Keratinocyte (primary cell): ENCODE measurements at regions not wholly inside any gene's neighbourhood (a gene's known extent, or its start where the extent isn't known, plus 50 kb on each side); places are given as distances from the start of the nearest gene placed in this dataset.

ENCODE experiments used
- DNase-seq: peaks from one replicate; pipeline ENCODE4 v3.0.0-alpha.2; 2011; ENCODE audit warnings: low read depth, missing footprints, low spot score
- FAIRE-seq: peaks from 2 replicates; lab custom pipeline; 2011; peaks lifted over from hg19 to GRCh38; lab: Jason Lieb, UNC
- H2AFZ ChIP-seq: 2 replicates; pipeline ENCODE4 v1.6.0; 2012; ENCODE audit warnings: low read length, control low read depth, inconsistent platforms; ENCODE audit not compliant: control insufficient read depth
- H3K27ac ChIP-seq: 2 replicates; pipeline ENCODE4 v1.5.1; 2011; ENCODE audit warnings: low read length; ENCODE audit not compliant: control insufficient read depth, insufficient read depth
- H3K27me3 ChIP-seq: 3 replicates; pipeline ENCODE4 v1.6.0; 2011; ENCODE audit warnings: low read length; ENCODE audit not compliant: control insufficient read depth, insufficient read depth; ENCODE audit errors: extremely low read depth
- H3K36me3 ChIP-seq, 2 experiments: 2 replicates in 1 of 2; 3 replicates in 1 of 2; pipeline ENCODE4 v1.5.1; 2011; ENCODE audit warnings: low read length in 2 of 2, mild to moderate bottlenecking in 1 of 2; ENCODE audit not compliant: control insufficient read depth in 2 of 2, insufficient read depth in 2 of 2; ENCODE audit errors: extremely low read depth in 1 of 2
- H3K4me1 ChIP-seq: 3 replicates; pipeline ENCODE4 v1.5.1; 2011; ENCODE audit warnings: low read length; ENCODE audit not compliant: control insufficient read depth, insufficient read depth; ENCODE audit errors: extremely low read depth
- H3K4me2 ChIP-seq: 3 replicates; pipeline ENCODE4 v1.6.0; 2011; ENCODE audit warnings: low read depth, low read length; ENCODE audit not compliant: control insufficient read depth, insufficient read depth; ENCODE audit errors: extremely low read depth
- H3K4me3 ChIP-seq, 3 experiments: fragments of 200-600 bp in 1 of 3; sonication (generic) in 1 of 3; 2 replicates in 2 of 3; 3 replicates in 1 of 3; pipeline ENCODE4 v1.5.1; 2011 to 2016; ENCODE audit warnings: low read length in 3 of 3, mild to moderate bottlenecking in 3 of 3, control low read depth in 2 of 3, inconsistent platforms in 1 of 3, low read depth in 1 of 3, mixed read lengths in 1 of 3, mixed run types in 1 of 3, moderate library complexity in 1 of 3; ENCODE audit not compliant: control insufficient read depth in 2 of 3, insufficient read depth in 2 of 3; ENCODE audit errors: extremely low read depth in 1 of 3
- H3K79me2 ChIP-seq: 2 replicates; pipeline ENCODE4 v1.6.0; 2012; ENCODE audit warnings: low read length; ENCODE audit not compliant: control insufficient read depth, insufficient read depth
- H3K9ac ChIP-seq: 3 replicates; pipeline ENCODE4 v1.6.0; 2011; ENCODE audit warnings: low read length; ENCODE audit not compliant: control insufficient read depth, insufficient read depth; ENCODE audit errors: extremely low read depth
- H3K9me1 ChIP-seq: 3 replicates; pipeline ENCODE4 v1.6.0; 2011; ENCODE audit warnings: low read length; ENCODE audit not compliant: control insufficient read depth, insufficient read depth; ENCODE audit errors: extremely low read depth
- H3K9me3 ChIP-seq: 2 replicates; pipeline ENCODE4 v1.5.1; 2012; ENCODE audit warnings: low read depth, low read length; ENCODE audit not compliant: control insufficient read depth
- H4K20me1 ChIP-seq: 3 replicates; pipeline ENCODE4 v1.6.0; 2011; ENCODE audit warnings: low read length; ENCODE audit not compliant: control insufficient read depth, insufficient read depth; ENCODE audit errors: extremely low read depth
- CTCF ChIP-seq, 3 experiments: IDR thresholded peaks in 1 of 3; conservative IDR thresholded peaks in 1 of 3; optimal IDR thresholded peaks in 1 of 3; 2 replicates in 2 of 3; 3 replicates in 1 of 3; pipeline versions ENCODE3 to v1.5.1; 2011; ENCODE audit warnings: low read length in 3 of 3, mild to moderate bottlenecking in 3 of 3, moderate library complexity in 2 of 3, control low read depth in 1 of 3, inconsistent platforms in 1 of 3; ENCODE audit not compliant: insufficient read depth in 2 of 3; ENCODE audit errors: extremely low read depth in 1 of 3
- EZH2 ChIP-seq: IDR thresholded peaks from one replicate; pipeline ENCODE4 v1.6.1; 2012; ENCODE audit warnings: inconsistent platforms, mild to moderate bottlenecking, low read length, moderate library complexity
- dilution Hi-C: fragments of 300-500 bp; cut with MboI; formaldehyde crosslinking; loops from one replicate; pipeline ENCODE4 v1.7.0; 2020; ENCODE audit warnings: low sequenced_read_pairs; ENCODE audit not compliant: extremely low pct_ligation_motif_present

DNA sequence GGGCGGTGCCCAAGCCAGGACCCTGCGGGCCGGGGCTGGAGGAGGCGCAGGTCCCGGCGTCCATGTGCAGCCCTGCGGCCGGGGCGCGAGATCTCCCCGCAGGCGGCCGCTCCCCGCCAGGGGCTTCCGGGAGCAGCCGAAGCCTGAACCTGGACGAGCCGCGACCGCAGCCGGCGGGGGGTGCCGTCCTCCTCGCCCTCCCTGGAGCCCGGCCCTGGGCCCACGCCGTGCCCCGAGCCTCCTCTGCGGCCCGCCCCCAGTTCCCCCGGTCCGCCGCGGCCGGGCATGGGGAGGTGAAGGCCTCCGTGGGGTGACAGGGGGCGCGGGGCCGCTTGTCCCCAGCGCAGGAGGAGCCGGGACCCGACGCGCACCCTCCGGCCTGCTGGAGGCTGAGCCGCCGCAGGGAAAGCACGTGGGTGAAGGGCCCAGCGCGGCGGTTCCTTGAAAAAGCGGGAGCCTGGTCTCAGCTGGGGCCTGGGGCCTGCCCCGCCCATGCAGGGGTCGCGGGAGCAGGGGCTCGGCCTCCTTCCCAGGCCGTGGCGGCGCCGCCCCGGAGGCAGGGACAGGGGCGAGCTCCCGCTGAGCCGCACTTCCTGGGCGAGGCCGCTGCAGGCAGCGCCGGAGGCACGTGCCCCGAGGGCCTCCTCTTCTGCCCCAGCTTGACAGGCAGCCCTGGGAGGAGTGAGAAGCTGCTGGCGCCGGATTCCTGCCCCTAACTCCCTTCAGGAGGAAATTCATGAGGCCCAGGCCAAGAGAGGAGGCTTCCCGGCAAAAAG, 55.6 kb upstream of the PPP2R5C start:
- Histone ChIP-seq H3K4me2 (peak overlapping the region; percentile 49), H3K9me1 (no peaks in the 10 kb centered on the region), H3K27ac (no peak overlapping the region), H3K79me2 (no peaks in the 10 kb centered on the region), H3K27me3 (no peaks in the 10 kb centered on the region), H2AFZ (peak overlapping the region; percentile 64), H3K4me3 (no peak overlapping the region), H4K20me1 (no peaks in the 10 kb centered on the region), H3K9me3 (no peaks in the 10 kb centered on the region), H3K36me3 (no peaks in the 10 kb centered on the region), H3K9ac (peak overlapping the region; percentile 18), H3K4me1 (peaks cover 15% of the 10 kb centered on the region)
- DNase-seq (no peak), FAIRE-seq (no peak)
- TF ChIP-seq CTCF (optimal IDR thresholded peaks at IDR 0.05 in 1 of 3, IDR thresholded peaks at IDR 0.05 in 1 of 3, conservative IDR thresholded peaks at IDR 0.05 in 1 of 3; ENCODE audit: extremely low read depth in 1 of 3, insufficient read depth in 2 of 3, low read length in 3 of 3) (no peak), EZH2 (no peak)
- dilution Hi-C loops = no loop called here

GRCh38 chr14:101706509-101707067, 54.9 kb upstream of the PPP2R5C start:
- TF ChIP-seq EZH2 (no peak), CTCF (optimal IDR thresholded peaks at IDR 0.05 in 1 of 3, IDR thresholded peaks at IDR 0.05 in 1 of 3, conservative IDR thresholded peaks at IDR 0.05 in 1 of 3; ENCODE audit: extremely low read depth in 1 of 3, insufficient read depth in 2 of 3, low read length in 3 of 3) (no peak)
- H3K9me1 ChIP-seq = no peaks in the 10 kb centered on the region
- H3K4me2 ChIP-seq = peak overlapping the region; percentile 49
- H3K4me3 ChIP-seq = no peak overlapping the region
- H3K9me3 ChIP-seq = no peaks in the 10 kb centered on the region
- H3K27ac ChIP-seq = no peak overlapping the region
- no peak for DNase-seq
- no peaks in the 10 kb centered on the region for H4K20me1 ChIP-seq
- peak overlapping the region; percentile 18 for H3K9ac ChIP-seq
- H3K79me2 ChIP-seq = no peaks in the 10 kb centered on the region
- dilution Hi-C loops = no loop called here
- no peaks in the 10 kb centered on the region for H3K27me3 ChIP-seq
- H3K36me3 ChIP-seq = no peaks in the 10 kb centered on the region
- no peak for FAIRE-seq
- peak overlapping the region; percentile 64 for H2AFZ ChIP-seq
- peaks cover 15% of the 10 kb centered on the region for H3K4me1 ChIP-seq
